Smooth muscle cell (in vitro differentiated cells): ENCODE measurements at regions not wholly inside any gene's neighbourhood (a gene's known extent, or its start where the extent isn't known, plus 50 kb on each side); places are given as distances from the start of the nearest gene placed in this dataset.
A peak's percentile ranks its signal among the peaks of the same experiment; 100 is the strongest.

Experiments
- DNase-seq: peaks from one replicate; lab custom pipeline; 2025; ENCODE audit not compliant: unreplicated experiment; lab: John Stamatoyannopoulos, UW
- H2AFZ ChIP-seq: fragments of 200-600 bp; sonication (generic); 2 replicates; pipeline ENCODE4 v1.6.0; 2016; ENCODE audit warnings: antibody characterized with exemption, low read depth, mild to moderate bottlenecking
- H3F3A ChIP-seq: fragments of 200-600 bp; sonication (generic); 2 replicates; pipeline ENCODE4 v1.6.0; 2017; ENCODE audit warnings: antibody characterized with exemption, low read depth
- H3K27ac ChIP-seq: fragments of 200-600 bp; sonication (generic); 2 replicates; pipeline ENCODE4 v1.5.1; 2016; ENCODE audit warnings: low read depth, mild to moderate bottlenecking
- H3K27me3 ChIP-seq: fragments of 200-600 bp; sonication (generic); 2 replicates; pipeline ENCODE4 v1.6.1; 2016; ENCODE audit warnings: low read depth, mild to moderate bottlenecking
- H3K36me3 ChIP-seq: fragments of 200-600 bp; sonication (generic); 2 replicates; pipeline ENCODE4 v1.5.1; 2016; ENCODE audit warnings: low read depth
- H3K4me1 ChIP-seq: fragments of 200-600 bp; sonication (generic); 2 replicates; pipeline ENCODE4 v1.5.1; 2016; ENCODE audit warnings: low read depth
- H3K4me2 ChIP-seq: fragments of 200-600 bp; sonication (generic); 2 replicates; pipeline ENCODE4 v1.6.0; 2016; ENCODE audit warnings: mild to moderate bottlenecking
- H3K4me3 ChIP-seq: fragments of 200-600 bp; sonication (generic); 2 replicates; pipeline ENCODE4 v1.5.1; 2016; ENCODE audit warnings: mild to moderate bottlenecking
- H3K79me2 ChIP-seq: fragments of 200-600 bp; sonication (generic); 2 replicates; pipeline ENCODE4 v1.6.0; 2016; ENCODE audit warnings: low read depth, mild to moderate bottlenecking
- H3K9ac ChIP-seq: fragments of 200-600 bp; sonication (generic); 2 replicates; pipeline ENCODE4 v1.6.0; 2016; ENCODE audit warnings: low read depth
- H3K9me3 ChIP-seq: fragments of 200-600 bp; sonication (generic); replicated peaks from 2 replicates; pipeline ENCODE4 v1.5.1; 2016; ENCODE audit warnings: low read depth
- H4K20me1 ChIP-seq: fragments of 200-600 bp; sonication (generic); 2 replicates; pipeline ENCODE4 v1.6.0; 2016; ENCODE audit warnings: low read depth
- CTCF ChIP-seq: fragments of 200-600 bp; sonication (generic); IDR thresholded peaks from 2 replicates; pipeline ENCODE4 v1.5.1; 2017; ENCODE audit warnings: borderline replicate concordance, mild to moderate bottlenecking, antibody characterized with exemption; ENCODE audit not compliant: insufficient read depth, poor library complexity, severe bottlenecking
- WGBS: methylation state at CpG from one replicate; pipeline ENCODE4 v1.1.7; 2016; ENCODE audit warnings: low lambda C conversion rate; 5-methylcytosine and 5-hydroxymethylcytosine counted together

- WGBS, result 91% methylated on average over 10 of the region's 10 CpGs
- Histone ChIP-seq H4K20me1 (no peaks in the 10 kb centered on the region), H3K79me2 (no peaks in the 10 kb centered on the region), H3K4me1 (peaks cover 5% of the 10 kb centered on the region), H3K9me3 (no peaks in the 10 kb centered on the region), H2AFZ (peak overlapping the region; percentile 4), H3K27ac (no peak overlapping the region), H3K4me3 (no peak overlapping the region), H3F3A (no peaks in the 10 kb centered on the region), H3K4me2 (no peak overlapping the region), H3K27me3 (no peaks in the 10 kb centered on the region), H3K9ac (no peak overlapping the region), H3K36me3 (no peaks in the 10 kb centered on the region)
- no peak for DNase-seq
- TF ChIP-seq CTCF, result no peak
Observed at GRCh38 chr10:33422471-33423153, 88.1 kb upstream of the NRP1 start.

- no peak for DNase-seq
- no peaks in the 10 kb centered on the region for H3F3A ChIP-seq
- 55% methylated on average over 5 of the region's 5 CpGs for WGBS
- H3K27me3 ChIP-seq, result no peaks in the 10 kb centered on the region
- H3K36me3 ChIP-seq, result no peaks in the 10 kb centered on the region
- H2AFZ ChIP-seq, result peak overlapping the region; percentile 4
- H3K79me2 ChIP-seq, result no peaks in the 10 kb centered on the region
- H4K20me1 ChIP-seq, result no peaks in the 10 kb centered on the region
- H3K4me3 ChIP-seq, result no peak overlapping the region
- TF ChIP-seq CTCF, result no peak
- no peak overlapping the region for H3K9ac ChIP-seq
- H3K4me1 ChIP-seq, result peaks cover 5% of the 10 kb centered on the region
- peak overlapping the region; percentile 11 for H3K4me2 ChIP-seq
- H3K27ac ChIP-seq, result peak overlapping the region; percentile 36
- no peaks in the 10 kb centered on the region for H3K9me3 ChIP-seq
Observed at GRCh38 chr10:33421789-33422462, 87.5 kb upstream of the NRP1 start.

- H3K4me3 ChIP-seq, result no peak overlapping the region
- H3F3A ChIP-seq, result no peaks in the 10 kb centered on the region
- no peaks in the 10 kb centered on the region for H3K9me3 ChIP-seq
- no peak overlapping the region for H2AFZ ChIP-seq
- H3K27ac ChIP-seq, result no peak overlapping the region
- no peak overlapping the region for H3K9ac ChIP-seq
- H3K36me3 ChIP-seq, result no peaks in the 10 kb centered on the region
- no peak overlapping the region for H3K4me2 ChIP-seq
- no peak for TF ChIP-seq CTCF
- no peaks in the 10 kb centered on the region for H3K79me2 ChIP-seq
- DNase-seq, result no peak
- no peaks in the 10 kb centered on the region for H4K20me1 ChIP-seq
- H3K27me3 ChIP-seq, result no peaks in the 10 kb centered on the region
- WGBS, result 83% methylated on average over 3 of the region's 3 CpGs
- H3K4me1 ChIP-seq, result peaks cover 5% of the 10 kb centered on the region
Observed at GRCh38 chr10:33419311-33419710, 84.8 kb upstream of the NRP1 start.
